ENCODE measurements at regions not wholly inside any gene's neighbourhood (a gene's known extent, or its start where the extent isn't known, plus 50 kb on each side); places are given as distances from the start of the nearest gene placed in this dataset.

DNA sequence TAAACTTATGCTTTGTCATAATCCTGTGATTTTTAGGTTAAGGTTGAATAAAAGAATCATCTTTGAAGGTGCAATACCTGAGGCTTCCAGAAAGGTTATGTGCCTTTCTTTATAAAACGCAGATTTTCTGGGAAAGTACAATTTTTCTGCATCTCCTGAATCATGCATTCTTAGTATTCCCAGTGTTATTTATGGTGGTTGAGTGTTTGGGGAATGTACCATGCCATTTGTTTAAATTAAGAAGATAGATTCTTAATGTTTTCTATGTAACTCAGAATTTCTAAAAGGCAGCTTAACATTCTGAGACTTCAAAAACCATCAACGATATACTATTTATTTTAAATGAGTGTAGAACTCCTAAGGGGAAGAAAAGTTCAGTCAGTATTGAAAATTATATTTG is 108.1 kb upstream of the FBN2 start:
- TF ChIP-seq EZH2 (IDR thresholded peaks at IDR 0.05; ENCODE audit: insufficient read depth, poor library complexity, severe bottlenecking) (no peak), EZH2phosphoT487 (IDR thresholded peaks at IDR 0.05; ENCODE audit: insufficient read depth, low read depth) (no peak)
